Right renal pelvis (tissue), 4 donors: ENCODE measurements at regions not wholly inside any gene's neighbourhood (a gene's known extent, or its start where the extent isn't known, plus 50 kb on each side); places are given as distances from the start of the nearest gene placed in this dataset.
A peak's percentile ranks its signal among the peaks of the same experiment; 100 is the strongest.

Source experiments
- DNase-seq, 4 donors: peaks; one replicate each; pipeline ENCODE4 v3.0.0-alpha.2; 2013; ENCODE audit warnings: low read depth in 4 of 4, low spot score in 3 of 4, missing footprints in 1 of 4

DNA sequence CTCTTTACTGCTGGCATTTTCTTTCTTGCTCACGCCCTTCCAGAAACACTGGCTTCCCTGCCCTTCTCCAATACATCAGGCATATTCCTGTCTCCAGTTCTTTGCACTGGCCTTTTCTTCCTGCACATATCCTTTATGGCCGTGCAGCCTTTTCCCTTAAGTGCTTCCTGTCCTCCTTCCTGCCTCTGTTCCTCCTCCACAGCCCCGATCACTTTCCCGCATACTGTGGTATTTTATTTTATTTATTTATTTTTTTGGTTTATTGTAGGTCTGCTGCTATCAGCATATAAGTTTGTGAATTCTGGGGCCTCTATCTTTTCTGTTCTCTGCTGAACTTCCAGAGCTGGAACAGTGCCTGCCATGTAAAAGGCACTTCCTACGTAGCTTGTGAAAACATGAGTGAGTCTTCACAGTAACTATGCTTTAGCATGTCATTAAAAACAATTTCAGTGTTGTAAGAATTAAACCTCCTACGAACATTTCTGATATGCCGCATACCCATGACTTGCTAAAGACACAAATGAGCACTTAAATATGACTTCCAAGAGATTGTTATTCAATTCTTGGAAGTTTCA is 289.1 kb downstream of the TRIB2 start:
- DNase-seq, result no peak

DNA sequence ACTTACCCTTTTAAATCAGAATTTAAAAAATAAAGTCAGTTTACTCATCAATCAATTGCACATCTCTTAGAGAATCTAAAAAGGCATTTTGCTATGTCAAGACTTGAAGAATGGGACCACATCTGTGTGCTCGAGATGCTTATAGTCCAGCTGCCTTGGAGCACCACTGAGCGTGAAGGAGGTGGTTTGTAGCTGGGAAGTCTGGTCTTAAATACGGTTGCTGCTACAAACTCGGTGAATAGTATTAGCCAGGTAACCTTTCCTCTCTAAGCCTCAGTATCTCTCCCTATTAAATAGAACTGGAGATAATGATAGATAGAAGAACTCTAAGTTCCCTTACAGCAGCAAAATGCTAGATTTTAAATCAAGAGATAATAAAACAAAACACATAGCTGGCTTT is 289.7 kb downstream of the TRIB2 start:
- DNase-seq, result no peak

DNA sequence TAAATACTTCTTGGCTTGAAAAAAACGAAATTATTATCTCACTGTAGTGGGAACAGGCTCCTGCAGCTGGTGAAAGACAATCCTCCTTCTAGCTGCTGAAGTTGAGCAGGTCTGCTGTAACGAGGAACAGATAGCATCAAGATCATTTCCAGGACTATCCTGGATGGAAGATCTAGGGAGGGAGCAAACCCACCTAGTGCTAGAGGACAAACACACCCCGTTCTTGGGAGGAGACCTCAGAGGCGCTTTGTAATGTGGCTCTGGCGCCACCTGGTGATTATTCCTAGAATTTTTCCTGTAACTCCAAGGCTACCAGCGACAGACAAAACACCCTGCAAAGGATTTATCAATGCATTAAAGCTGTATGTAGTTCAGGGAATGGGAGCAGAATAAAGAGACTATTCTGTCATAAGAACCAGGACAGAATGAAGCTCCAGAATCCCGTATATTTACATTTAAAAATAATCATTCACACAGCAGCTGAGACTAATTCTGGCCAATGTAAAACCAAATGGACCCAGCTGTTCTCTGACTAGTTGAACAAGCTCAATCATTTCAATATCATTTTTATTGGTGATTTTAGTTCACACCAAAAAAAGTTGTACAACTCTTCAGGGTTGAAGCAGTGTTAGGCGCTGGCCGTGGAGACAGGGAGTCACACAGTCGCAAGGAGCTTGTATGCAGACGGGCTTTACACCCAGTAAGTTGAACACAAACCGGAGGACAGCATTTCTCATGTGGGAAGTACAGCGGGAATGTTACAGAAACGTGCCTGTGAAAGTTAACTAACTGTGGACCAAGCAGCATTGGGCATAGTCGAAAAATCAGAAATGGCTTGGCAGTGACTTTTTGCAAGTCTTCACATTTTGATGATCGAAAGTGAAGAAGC is 290.3 kb downstream of the TRIB2 start:
- peak; percentile 67 to 81 (median 78) for DNase-seq

DNA sequence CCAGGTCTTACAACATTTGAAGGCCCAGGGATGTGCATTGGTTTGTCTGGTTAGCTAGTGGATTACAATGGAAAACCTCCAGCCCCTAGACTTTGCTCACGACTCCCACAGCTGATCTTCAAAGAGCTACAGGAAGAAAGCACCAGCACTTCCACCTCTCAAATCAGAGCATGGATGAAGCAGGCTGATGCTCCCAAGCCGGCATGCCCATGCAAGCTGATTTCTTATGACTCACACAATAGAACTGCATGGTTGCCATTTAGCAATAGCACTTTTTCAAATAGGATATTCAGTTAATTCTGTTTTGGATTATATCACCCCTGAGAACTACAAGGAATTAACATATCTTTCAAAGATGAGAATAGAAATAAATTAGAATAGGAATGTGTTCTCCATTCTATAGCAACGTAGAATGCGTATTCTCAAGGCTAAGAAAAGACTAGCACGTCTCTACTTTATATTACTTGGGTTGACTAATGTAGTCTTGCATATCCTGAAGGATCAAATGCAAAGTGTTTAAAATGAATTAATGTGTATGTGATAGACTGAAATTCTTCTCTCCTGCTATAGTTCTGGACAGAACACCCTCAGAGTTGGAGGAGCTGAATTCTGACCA is 292.4 kb downstream of the TRIB2 start:
- no peak for DNase-seq

DNA sequence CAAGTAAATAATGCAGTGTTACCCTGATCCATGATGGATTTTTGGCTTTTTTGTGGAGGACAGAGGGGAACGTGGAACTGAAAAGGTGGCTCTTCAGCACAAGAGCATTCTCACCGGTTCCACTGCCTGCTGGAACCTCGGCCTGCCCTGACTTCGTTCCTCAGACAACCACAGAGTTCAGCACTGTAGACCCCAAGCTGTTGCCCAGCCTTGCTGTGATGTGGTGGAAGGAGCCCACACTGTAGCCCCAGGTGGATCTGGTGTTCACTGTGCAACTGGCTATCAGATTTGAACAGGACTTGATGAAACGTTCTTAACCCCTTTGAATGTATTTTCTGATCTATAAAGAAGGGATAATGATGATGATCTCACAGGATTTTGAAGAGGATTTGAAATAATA is 293.5 kb downstream of the TRIB2 start:
- no peak for DNase-seq

DNA sequence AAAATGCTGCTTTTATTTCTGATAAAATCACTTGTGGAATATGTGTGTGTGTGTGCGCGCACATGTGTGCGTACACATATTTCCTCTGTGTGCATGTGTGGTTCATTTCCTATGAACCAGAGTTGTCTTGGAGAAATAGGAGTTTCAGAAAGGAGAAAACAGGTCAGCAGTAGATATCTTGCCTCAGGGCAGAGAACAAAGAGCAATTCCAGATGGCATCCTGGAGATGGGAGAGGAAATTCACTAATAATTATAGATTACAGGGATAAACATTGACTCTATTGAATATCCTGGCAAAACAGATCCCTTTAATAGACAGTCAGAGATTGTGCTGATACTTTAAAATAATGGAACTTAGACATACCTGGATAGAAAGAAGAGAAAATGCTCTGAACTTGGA is 298.0 kb downstream of the TRIB2 start:
- no peak for DNase-seq

DNA sequence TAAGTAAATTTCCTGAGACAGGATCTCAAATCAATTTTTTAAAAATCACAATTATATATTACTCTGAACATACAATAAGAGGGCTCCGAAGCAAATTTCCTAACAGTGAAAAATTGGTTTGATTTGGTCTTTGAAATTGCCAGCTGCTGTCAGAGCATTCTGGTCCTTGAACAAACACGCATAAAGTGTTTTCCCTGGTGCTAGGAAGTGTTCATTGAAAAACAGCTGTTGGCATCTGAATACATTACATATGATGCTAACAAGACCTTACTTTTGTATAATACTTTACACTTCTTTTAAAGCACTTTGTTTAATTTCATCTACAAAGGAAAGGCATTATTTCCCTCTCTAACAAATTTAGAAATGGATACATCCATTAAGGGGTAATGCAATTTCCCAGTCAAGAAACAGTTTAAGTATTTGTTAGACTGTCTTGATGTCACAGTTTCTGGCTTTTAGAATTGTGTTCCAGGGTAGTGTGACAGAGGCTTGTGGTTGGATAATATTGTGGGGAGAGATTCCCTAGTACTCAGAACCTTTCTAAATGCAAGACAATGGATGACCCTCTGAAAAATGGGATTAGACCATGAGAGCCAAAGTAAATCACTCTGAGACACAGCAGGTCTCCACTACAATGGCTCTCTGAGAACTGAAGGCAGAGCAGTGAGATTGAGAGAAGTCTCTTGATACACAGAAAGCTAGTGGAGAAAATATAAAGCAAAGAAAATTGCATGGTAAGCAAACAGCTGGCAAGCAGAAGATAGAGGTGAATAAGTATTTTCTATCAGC is 299.0 kb downstream of the TRIB2 start:
- DNase-seq, result no peak

DNA sequence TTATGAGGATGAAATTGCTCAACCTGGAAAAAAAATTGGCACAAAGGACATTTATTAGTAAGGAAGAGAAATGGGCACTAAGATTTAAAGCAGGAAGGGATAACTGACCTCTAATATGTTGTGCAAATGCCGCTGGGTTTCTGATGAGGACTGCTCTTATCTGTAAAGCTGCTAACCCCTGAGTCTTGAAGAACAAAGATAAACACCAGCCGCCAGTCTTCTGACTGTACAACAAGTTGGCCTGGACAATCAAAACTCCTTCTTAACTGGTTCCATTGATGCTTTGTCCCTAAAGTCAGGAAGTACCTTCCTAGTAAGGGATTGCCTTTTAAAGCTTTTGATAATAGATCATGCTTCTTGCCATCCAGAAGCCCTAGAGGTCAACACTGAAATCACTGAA is 301.8 kb downstream of the TRIB2 start:
- DNase-seq, result no peak

DNA sequence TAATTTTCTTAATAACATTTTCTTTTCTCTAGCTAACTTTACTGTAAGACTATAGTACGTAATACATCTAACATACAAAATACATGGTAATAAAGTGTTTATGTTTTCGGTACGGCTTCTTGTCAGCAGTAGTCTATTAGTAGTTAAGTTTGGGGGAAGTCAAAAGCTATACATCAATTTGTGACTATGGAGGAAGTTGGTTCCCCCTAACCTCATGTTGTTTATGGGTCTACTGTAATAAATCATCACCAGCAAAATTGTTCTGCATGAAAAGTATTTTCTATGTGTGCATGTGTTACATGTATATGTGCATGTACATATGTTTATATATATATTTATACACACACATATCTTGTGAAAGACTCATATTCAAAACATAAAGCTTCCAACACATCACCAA is 303.0 kb downstream of the TRIB2 start:
- DNase-seq, result no peak

DNA sequence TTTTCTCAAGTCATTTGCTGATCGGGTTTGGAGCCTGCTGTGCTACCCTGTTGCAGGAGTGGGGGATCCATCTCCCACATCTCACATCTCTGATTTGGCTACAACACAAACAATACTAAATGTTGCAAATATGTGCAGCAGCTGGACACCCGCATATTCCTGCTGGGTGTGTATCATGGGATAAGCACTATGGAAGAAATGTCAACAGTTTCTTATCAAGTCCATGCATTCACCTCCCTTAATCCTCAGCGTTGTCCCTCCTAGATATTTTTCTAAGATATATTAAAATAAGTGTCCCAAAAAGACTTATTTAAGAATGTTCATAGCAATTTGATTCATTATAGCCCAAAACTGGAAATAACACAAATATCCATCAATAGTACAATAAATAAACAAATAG is 303.7 kb downstream of the TRIB2 start:
- DNase-seq, result no peak

DNA sequence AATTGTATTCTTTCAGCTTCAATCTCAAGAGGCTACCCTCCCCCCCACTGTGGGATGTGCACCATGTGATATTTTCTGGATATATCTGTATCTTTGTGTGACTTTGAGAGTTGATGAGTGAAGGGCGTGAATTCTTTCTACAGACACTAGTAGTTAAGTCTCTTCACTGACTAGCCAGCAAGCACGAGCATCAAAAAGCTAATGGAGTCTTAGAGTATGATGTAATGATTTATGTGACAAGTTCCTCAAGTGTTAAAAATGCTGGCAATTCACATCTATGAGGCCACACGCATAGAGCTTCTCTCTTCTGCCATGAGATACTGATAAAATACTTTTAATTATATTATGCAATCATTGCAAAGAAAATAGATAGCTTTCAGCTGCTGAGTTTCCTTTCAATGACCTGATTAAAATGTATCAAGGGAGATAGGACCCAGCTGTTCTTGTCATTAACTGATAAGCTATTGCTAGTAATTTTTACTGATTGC is 304.8 kb downstream of the TRIB2 start:
- no peak for DNase-seq

DNA sequence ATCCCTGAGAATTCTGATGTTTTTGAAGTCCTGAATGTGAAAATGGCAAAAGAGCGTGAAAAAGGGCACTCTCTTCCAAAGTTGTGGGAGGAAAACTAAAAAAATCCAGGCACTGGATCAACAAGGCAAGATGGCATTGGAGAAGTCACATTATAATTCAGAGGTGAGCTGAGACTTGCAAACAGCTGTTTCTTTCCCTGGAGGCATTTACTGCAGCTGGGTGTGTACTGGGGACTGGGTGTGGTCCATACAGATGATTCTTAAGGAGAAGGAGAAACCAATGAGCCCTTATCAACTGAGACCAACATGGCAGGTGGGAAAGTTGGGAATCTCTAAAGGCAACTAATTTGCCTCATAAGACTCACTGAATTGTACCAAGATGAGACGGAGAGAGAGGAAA is 313.9 kb downstream of the TRIB2 start:
- no peak for DNase-seq

DNA sequence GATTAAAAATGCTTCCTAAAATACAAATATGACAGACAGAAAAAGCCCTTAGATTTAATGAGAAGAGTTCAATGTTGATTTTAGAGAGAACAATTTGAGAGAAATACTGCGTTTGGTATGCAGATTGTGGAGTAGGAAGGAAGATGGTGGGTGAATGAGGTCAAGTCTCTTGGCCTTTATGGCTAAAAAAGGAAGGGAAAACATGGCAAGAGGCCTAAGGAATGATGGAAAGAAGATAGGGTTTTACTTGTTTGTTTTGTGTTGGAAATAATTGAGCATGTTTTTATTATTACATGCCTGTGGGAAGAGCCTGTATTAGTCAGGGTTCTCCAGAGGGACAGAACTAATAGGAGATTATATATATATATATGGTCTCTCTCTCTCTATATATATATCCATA is 318.1 kb downstream of the TRIB2 start:
- DNase-seq, result no peak

DNA sequence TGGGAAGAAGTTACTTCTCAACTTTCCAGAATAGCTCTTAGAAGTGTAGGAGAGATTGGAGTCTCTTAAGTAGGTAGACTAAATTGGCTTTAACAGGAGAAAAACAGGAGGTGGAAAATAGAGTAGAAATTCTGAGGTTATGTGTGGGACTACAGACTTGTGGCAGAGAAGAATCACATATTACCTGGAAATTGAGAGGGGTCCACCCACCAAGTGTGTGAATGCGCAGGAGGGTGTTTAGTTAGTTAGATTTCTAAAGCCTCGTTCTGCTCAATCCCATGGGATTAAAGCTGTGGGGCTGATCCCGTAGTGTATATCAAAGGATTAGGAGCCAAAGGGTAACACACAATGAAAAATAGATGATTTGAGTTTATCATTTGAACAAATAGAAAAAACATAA is 319.1 kb downstream of the TRIB2 start:
- DNase-seq, result no peak

DNA sequence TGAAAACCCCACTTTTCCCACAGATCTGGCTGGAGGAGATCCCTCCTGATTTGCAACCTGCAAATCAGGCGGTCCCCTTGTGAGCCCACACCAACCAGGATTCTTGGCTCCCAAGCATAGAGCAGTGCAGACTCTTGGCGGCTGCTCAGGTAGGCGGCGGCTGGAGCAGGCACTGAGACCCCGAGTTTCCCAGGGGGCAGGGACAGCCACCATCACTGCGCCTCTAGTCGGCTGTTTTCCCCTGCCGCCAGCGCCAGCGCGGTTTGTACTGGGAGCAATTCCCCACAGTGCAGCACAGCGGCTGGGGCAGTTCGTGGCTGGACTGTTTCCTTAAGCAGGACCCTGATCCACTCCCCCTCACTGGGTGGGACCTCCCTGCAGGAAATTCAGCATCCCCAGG is 323.3 kb downstream of the TRIB2 start:
- no peak for DNase-seq

DNA sequence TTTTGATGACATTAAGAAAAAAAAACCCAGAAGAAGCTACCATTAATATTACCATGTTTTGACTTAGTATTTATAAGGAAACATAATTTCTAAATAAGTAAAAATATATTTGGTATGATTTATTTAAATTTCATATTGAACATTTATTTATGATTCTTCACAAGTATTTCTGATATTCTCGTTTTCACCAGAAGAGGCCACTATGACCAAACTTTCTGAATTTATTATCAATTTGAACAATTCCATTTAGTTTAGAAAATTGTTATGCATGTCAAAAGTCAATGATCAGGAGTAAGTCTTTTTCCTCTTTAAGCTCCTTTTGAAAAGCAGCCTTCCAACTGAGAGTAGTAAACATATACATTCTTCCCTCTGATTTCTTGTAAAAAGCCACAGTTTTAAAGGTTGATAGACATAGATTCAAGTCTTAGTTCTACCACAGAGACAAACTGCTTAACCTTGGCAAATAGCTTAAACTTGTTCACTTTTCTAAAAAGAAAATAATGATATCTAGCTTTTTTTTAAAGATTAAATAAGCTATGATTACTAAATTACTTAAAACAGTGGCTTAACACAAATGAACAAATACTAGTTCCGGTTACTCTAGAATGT is 329.9 kb downstream of the TRIB2 start:
- DNase-seq, result no peak

DNA sequence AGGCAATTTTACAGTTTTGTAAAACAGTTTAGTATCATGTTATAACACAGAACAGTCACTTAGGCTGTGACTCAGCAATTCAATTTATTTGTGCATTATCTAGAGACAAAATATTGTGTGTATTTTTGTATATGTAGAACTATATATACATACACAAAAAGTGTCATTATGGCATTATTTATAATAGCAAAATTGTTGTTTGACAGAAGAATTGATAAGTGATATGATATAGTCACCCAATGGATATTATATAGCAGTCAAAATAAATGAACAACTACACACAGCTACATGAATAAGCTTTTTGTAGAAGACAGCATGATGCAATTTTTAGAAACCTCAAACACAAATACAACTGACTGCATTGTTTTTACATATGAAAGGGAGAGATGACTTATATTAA is 334.0 kb downstream of the TRIB2 start:
- DNase-seq, result no peak

DNA sequence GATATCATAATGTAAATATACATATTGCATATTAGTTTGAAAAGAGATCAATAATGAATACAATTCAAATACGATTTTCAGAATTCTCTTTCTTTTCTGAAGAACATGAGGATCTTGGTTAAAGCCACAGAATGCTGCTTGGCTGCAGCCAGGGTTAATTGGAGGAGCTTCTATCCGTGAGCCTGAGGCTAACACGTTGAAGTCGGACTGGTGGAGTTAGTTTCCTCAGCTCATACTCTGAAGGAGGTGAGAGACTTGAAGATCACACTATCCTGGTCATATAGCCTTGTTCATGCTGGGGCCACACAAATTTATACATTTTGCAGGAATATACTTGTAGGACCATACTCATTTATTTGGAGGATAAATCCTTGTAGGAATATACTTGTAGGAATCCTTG is 335.8 kb downstream of the TRIB2 start:
- DNase-seq, result no peak

DNA sequence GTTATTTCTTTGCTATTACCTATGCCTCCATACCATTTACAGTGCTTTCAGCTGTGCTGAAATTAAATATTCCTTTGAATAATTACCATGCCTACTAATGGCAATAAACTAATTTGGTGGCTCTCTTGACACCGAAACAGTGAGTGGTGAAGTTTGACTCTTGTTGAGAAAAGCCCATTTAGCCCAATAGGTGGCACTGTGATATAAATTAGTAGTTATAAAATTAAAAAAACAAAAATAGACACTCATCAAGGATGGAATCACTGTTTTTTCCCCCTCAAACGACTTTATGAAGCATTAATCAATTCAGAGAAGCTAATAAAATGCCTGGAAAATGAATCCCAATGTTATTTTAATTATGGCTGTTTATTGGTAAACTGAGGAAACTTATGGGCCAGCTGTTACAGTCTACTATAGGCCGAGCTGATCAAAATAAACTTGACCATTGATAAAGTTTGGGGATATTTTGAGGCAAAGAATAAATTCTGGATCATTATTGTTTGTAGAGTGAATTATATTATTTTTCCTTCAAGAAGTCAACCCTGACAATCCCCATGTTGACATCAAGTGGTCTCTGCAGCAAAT is 339.6 kb downstream of the TRIB2 start:
- DNase-seq, result no peak

DNA sequence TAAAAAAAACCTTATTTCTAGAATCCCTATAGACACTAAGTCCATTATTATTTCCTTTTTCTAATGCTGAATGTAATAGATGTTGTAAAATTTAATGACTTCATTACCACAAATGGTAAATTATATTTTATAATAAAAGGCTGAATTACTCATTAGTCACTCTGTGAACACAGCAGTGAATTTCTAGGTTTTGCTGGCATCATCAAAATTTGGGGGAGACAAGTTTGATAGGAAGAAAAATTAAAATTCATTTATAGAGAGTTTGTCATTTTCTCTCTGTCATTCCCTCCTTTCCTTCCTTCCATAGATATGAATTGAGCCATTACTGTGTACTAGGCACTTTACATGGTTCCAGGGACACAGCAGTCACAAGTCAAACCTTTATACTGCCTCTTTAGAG is 340.9 kb downstream of the TRIB2 start:
- no peak for DNase-seq
